ENCODE measurements at regions not wholly inside any gene's neighbourhood (a gene's known extent, or its start where the extent isn't known, plus 50 kb on each side); places are given as distances from the start of the nearest gene placed in this dataset.

DNA sequence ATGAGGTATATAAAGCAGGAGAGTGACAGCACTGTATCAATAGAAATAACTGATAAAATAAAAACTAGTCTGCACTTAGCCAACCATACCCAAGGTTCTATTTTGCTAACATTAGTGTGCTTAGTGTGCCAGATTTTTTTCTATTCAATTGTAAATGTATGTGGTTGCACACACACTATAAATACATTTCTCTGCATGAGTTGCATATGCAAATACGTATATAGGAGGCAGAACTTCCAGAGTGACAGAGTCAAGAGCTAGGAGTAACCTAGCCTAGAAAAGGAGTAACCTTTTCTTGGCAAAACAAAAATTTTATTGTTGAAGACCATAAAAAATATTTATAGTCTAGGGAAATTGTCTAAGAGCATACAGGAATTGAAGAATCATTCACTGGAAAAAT is 461.6 kb downstream of the GABRG2 start:
- TF ChIP-seq, protein P1, sequence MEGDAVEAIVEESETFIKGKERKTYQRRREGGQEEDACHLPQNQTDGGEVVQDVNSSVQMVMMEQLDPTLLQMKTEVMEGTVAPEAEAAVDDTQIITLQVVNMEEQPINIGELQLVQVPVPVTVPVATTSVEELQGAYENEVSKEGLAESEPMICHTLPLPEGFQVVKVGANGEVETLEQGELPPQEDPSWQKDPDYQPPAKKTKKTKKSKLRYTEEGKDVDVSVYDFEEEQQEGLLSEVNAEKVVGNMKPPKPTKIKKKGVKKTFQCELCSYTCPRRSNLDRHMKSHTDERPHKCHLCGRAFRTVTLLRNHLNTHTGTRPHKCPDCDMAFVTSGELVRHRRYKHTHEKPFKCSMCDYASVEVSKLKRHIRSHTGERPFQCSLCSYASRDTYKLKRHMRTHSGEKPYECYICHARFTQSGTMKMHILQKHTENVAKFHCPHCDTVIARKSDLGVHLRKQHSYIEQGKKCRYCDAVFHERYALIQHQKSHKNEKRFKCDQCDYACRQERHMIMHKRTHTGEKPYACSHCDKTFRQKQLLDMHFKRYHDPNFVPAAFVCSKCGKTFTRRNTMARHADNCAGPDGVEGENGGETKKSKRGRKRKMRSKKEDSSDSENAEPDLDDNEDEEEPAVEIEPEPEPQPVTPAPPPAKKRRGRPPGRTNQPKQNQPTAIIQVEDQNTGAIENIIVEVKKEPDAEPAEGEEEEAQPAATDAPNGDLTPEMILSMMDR (IDR thresholded peaks at IDR 0.05) = no peak
- ATAC-seq (ENCODE audit: low FRiP score) = no peak
- DNase-seq (ENCODE audit: low spot score) = no peak

DNA sequence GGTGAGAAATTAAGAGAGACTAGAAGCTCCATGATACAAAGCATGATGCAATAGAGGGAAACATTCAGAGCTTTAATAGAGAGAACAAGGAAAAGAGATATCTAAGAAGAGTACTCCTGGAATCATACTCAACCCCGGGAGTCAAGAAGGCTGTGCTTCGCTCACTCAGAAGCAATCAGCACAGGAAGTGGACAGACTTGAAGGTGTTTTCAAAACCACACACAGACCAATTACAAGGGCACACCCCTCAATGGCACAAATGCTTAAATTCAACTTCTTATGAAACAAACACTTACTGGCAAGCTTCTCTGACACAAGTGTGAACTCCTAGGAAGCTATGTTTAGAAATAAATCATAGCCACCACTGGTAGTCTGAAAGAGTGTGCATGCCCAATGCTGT is 462.3 kb downstream of the GABRG2 start:
- DNase-seq (ENCODE audit: low spot score) (no peak), ATAC-seq (ENCODE audit: low FRiP score) (no peak)
- TF ChIP-seq, protein P1 (IDR thresholded peaks at IDR 0.05) = no peak

- TF ChIP-seq, protein P1 (IDR thresholded peaks at IDR 0.05) = no peak
- ATAC-seq (ENCODE audit: low FRiP score) (no peak), DNase-seq (ENCODE audit: low spot score) (no peak)
Measured at GRCh38 chr5:162543437-162543836, 475.9 kb downstream of the GABRG2 start.

DNA sequence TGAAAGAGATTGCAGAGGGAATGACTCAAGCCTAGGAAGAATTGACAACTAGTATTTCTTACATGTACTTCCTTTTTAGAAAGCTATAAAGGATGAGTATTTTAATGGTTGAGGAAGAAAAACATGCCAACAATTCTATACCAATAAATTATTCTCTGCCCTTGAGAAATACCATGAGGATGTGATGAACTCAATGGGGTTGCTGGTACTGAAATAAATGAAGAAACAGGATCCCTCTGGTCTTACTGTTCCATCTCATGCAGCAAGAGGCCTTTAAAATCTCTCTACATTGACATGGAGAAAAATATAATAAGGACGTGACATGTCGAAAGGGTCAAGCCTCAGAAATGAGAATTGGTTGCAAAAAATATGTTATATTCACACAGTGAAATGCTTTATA is 477.3 kb downstream of the GABRG2 start:
- TF ChIP-seq, protein P1 (IDR thresholded peaks at IDR 0.05) = no peak
- DNase-seq (ENCODE audit: low spot score) (no peak), ATAC-seq (ENCODE audit: low FRiP score) (no peak)

- TF ChIP-seq, protein P1 (IDR thresholded peaks at IDR 0.05) = no peak
- ATAC-seq (ENCODE audit: low FRiP score) = no peak
- DNase-seq (ENCODE audit: low spot score) = no peak
Measured at GRCh38 chr5:162550236-162550635, 482.7 kb downstream of the GABRG2 start.

DNA sequence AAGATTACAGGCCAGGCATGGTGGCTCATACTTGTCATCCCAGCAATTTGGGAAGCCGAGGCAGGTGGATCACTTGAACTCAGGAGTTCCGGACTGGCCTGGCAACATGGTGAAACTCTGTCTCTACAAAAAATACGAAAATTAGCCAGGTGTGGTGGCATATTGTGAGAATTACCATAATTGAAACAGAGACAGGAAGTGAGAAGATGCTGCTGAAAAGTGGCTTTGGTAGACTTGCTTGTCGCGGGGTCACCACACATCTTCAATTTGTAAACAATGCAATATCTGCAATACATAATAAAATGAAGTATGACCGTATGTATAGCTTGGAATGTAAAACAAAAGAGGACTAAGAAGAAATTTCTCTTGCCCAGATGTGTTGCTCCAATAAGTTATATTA is 490.5 kb downstream of the GABRG2 start:
- TF ChIP-seq, protein P1 (IDR thresholded peaks at IDR 0.05) = no peak
- ATAC-seq (ENCODE audit: low FRiP score) = no peak
- DNase-seq (ENCODE audit: low spot score) = no peak

DNA sequence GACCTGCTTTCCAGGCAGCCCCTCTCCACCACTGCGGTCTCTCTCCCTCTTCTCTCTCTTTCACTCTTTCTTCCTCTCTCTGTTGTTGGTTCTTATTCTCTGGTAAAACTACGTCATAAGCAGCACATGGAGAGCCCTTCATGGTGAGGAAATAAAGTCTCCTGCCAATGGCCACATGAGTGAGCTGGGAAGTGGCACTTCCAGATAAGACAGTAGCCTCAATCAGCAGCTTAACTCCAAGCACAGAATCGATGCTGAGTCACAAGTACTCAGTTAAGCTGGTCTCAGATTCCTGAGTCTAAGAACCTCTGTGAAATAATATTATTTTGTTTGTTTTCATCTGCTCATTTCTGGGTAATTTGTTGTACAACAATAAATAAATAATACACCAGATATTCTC is 500.1 kb downstream of the GABRG2 start:
- ATAC-seq (ENCODE audit: low FRiP score) = no peak
- no peak for DNase-seq (ENCODE audit: low spot score)
- TF ChIP-seq, protein P1 (IDR thresholded peaks at IDR 0.05) = no peak
